ENCODE measurements at regions not wholly inside any gene's neighbourhood (a gene's known extent, or its start where the extent isn't known, plus 50 kb on each side); places are given as distances from the start of the nearest gene placed in this dataset.
A peak's percentile ranks its signal among the peaks of the same experiment; 100 is the strongest.

DNA sequence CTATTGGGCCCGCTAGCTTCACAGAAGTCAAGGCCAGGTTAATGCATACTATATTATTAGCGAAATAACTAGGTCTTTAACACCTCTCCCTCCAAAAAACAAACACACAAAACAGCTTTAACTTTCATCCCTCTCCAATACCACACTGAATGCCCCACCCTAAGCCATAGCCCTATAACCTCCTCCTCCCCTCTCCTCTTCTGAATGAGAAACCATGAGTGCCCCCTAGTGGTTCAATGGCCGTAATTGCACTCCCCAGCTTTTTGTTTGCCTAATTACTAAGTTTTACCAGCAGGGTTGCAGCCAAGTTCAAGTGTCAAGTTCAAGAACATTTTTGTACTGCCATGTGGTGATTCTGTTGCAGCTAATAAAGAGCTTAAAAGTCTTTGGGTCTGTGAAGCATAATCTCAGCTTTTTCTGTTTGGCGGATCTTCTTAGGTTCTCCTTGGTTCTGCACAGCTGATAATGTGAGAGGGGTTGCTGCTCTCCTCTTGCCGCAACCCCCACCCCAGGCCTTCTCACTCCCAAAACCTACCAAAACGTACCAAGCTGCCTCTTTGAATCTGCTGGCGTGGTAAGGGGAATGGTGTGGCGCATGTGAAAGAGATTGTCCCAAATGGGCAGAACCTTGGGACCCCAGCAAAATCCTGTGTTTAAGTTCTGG is 57.9 kb downstream of the RPL22L1 start:
- no peaks in the 10 kb centered on the region for H3K9me3 Mint-ChIP-seq
- Histone ChIP-seq H3K4me1 (ENCODE audit: control insufficient read depth in 1 of 2, insufficient read depth in 2 of 2, low read length in 2 of 2) (no peaks in the 10 kb centered on the region), H3K79me2 (ENCODE audit: insufficient read depth, low read length) (no peaks in the 10 kb centered on the region), H4K20me1 (ENCODE audit: insufficient read depth, low read length) (no peaks in the 10 kb centered on the region), H2AFZ (ENCODE audit: insufficient read depth, low read depth, low read length, poor library complexity, severe bottlenecking) (no peak overlapping the region), H3K9ac (ENCODE audit: insufficient read depth, low read length, poor library complexity, severe bottlenecking) (no peak overlapping the region), H3K36me3 (replicated peaks in 1 of 2; ENCODE audit: control insufficient read depth in 1 of 2, insufficient read depth in 2 of 2, low read length in 2 of 2) (no peaks in the 10 kb centered on the region), H3K27ac (ENCODE audit: low read depth in 1 of 2, low read length in 2 of 2) (no peak overlapping the region), H3K4me3 (replicated peaks in 1 of 3; ENCODE audit: low read depth in 2 of 3, low read length in 3 of 3) (no peak overlapping the region), H3K4me2 (replicated peaks; ENCODE audit: extremely low read depth, low read length, poor library complexity, severe bottlenecking) (no peak overlapping the region), H3K27me3 (ENCODE audit: control insufficient read depth in 2 of 2, insufficient read depth in 2 of 2, low read length in 2 of 2) (no peaks in the 10 kb centered on the region), H3K9me3 (replicated peaks in 1 of 2; ENCODE audit: control insufficient read depth in 1 of 2, insufficient read depth in 1 of 2, low read length in 2 of 2) (no peaks in the 10 kb centered on the region)
- H3K27ac Mint-ChIP-seq, result no peak overlapping the region
- peaks cover 10% of the 10 kb centered on the region for H3K4me1 Mint-ChIP-seq
- no peaks in the 10 kb centered on the region for H3K36me3 Mint-ChIP-seq
- H3K27me3 Mint-ChIP-seq (ENCODE audit: low read depth in 3 of 3), result peaks cover 0 to 6% (median 2%) of the 10 kb centered on the region in 3 donors
- TF ChIP-seq, protein P1, sequence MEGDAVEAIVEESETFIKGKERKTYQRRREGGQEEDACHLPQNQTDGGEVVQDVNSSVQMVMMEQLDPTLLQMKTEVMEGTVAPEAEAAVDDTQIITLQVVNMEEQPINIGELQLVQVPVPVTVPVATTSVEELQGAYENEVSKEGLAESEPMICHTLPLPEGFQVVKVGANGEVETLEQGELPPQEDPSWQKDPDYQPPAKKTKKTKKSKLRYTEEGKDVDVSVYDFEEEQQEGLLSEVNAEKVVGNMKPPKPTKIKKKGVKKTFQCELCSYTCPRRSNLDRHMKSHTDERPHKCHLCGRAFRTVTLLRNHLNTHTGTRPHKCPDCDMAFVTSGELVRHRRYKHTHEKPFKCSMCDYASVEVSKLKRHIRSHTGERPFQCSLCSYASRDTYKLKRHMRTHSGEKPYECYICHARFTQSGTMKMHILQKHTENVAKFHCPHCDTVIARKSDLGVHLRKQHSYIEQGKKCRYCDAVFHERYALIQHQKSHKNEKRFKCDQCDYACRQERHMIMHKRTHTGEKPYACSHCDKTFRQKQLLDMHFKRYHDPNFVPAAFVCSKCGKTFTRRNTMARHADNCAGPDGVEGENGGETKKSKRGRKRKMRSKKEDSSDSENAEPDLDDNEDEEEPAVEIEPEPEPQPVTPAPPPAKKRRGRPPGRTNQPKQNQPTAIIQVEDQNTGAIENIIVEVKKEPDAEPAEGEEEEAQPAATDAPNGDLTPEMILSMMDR (IDR thresholded peaks at IDR 0.05), result peak; percentile 93
- peak; percentile 39 to 56 (median 45) for DNase-seq
- 80% methylated on average over 5 of the region's 8 CpGs for WGBS (ENCODE audit: insufficient coverage)
- no peak overlapping the region for H3K4me3 Mint-ChIP-seq
- intact Hi-C loops (cut with micrococcal nuclease), result no loop called here

DNA sequence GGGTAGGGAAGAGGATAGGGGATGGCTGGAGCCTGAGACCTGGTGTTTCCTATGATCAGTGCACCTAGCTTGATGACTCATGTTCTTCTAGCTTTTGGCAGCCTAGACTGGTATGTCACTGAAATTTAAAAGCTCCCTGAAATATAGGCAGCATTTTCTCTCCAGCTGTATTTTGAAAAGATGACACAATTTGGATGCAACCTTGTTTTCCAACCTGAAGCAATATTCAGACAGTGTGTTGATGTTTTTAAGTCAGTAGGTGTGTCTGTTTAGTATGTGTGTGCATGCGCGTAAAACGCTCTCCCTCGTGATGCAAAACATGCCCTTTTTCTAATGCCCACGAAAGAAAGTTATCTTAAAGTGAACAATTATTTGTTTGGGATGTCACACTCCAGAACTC is 58.5 kb downstream of the RPL22L1 start:
- no peaks in the 10 kb centered on the region for H3K4me1 ChIP-seq (ENCODE audit: control insufficient read depth in 1 of 2, insufficient read depth in 2 of 2, low read length in 2 of 2)
- H3K27ac Mint-ChIP-seq, result no peak overlapping the region

More for the DNA sequence above, 58.5 kb downstream of the RPL22L1 start:
- H3K36me3 Mint-ChIP-seq, result no peaks in the 10 kb centered on the region
- WGBS (ENCODE audit: insufficient coverage), result 67% methylated on average over 1 of the region's 5 CpGs
- Histone ChIP-seq H3K4me2 (replicated peaks; ENCODE audit: extremely low read depth, low read length, poor library complexity, severe bottlenecking) (no peak overlapping the region), H4K20me1 (ENCODE audit: insufficient read depth, low read length) (no peaks in the 10 kb centered on the region), H3K36me3 (replicated peaks in 1 of 2; ENCODE audit: control insufficient read depth in 1 of 2, insufficient read depth in 2 of 2, low read length in 2 of 2) (no peaks in the 10 kb centered on the region), H3K4me3 (replicated peaks in 1 of 3; ENCODE audit: low read depth in 2 of 3, low read length in 3 of 3) (no peak overlapping the region), H3K79me2 (ENCODE audit: insufficient read depth, low read length) (no peaks in the 10 kb centered on the region), H3K27me3 (ENCODE audit: control insufficient read depth in 2 of 2, insufficient read depth in 2 of 2, low read length in 2 of 2) (no peaks in the 10 kb centered on the region), H2AFZ (ENCODE audit: insufficient read depth, low read depth, low read length, poor library complexity, severe bottlenecking) (no peak overlapping the region), H3K9me3 (replicated peaks in 1 of 2; ENCODE audit: control insufficient read depth in 1 of 2, insufficient read depth in 1 of 2, low read length in 2 of 2) (no peaks in the 10 kb centered on the region), H3K9ac (ENCODE audit: insufficient read depth, low read length, poor library complexity, severe bottlenecking) (no peak overlapping the region), H3K27ac (ENCODE audit: low read depth in 1 of 2, low read length in 2 of 2) (no peak overlapping the region)
- no peak overlapping the region for H3K4me3 Mint-ChIP-seq
- peaks cover 10% of the 10 kb centered on the region for H3K4me1 Mint-ChIP-seq
- no peaks in the 10 kb centered on the region for H3K9me3 Mint-ChIP-seq
- DNase-seq, result no peak
- intact Hi-C loops (cut with micrococcal nuclease), result no loop called here
- TF ChIP-seq, protein P1 (IDR thresholded peaks at IDR 0.05), result no peak
- peaks cover 0 to 6% (median 2%) of the 10 kb centered on the region in 3 donors for H3K27me3 Mint-ChIP-seq (ENCODE audit: low read depth in 3 of 3)
